22Rv1 (cell line): ENCODE measurements at regions not wholly inside any gene's neighbourhood (a gene's known extent, or its start where the extent isn't known, plus 50 kb on each side); places are given as distances from the start of the nearest gene placed in this dataset.
"Not testable (repeated sequence)": the region's sequence is repeated elsewhere in the genome, so short reads cannot be mapped to it uniquely, and the experiment has no call there.

ENCODE experiments used
- CTCF ChIP-seq: fragments of 450-650 bp; IDR thresholded peaks from 2 replicates; pipeline ENCODE4 v1.5.1; 2017; ENCODE audit warnings: mild to moderate bottlenecking
- ZFX ChIP-seq: fragments of 450-650 bp; IDR thresholded peaks from 2 replicates; pipeline ENCODE4 v1.6.1; 2017; ENCODE audit warnings: antibody characterized with exemption, borderline replicate concordance

DNA sequence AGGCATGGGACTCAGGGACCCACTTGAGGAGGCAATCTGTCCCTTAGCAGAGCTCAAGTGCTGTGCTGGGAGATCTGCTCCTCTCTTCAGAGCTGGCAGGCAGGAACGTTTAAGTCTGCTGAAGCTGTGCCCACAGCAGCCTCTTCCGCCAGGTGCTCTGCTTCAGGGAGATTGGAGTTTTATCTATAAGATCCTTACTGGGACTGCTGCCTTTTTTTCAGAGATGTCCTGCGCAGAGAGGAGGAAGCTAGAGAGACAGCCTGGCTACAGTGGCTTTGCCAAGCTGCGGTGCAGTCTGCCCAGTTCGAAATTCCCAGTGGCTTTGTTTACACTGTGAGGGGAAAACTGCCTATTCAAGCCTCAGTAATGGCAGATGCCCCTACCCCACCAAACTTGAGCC lies 329.8 kb downstream of the BMPER start:
- TF ChIP-seq CTCF, ZFX: not testable (repeated sequence)
